Panc1 (cell line): ENCODE measurements at regions not wholly inside any gene's neighbourhood (a gene's known extent, or its start where the extent isn't known, plus 50 kb on each side); places are given as distances from the start of the nearest gene placed in this dataset.

Experiments
- ATAC-seq: fragments of 200-7000 bp; cut with Tn5 transposase; 2 replicates; pipeline ENCODE4 v1.9.1; 2020; ENCODE audit warnings: mild to moderate bottlenecking, moderate library complexity
- BruUV-seq: library from RNA; stranded (reverse); fragments of 400-500 nt; replicated peaks from 2 replicates; lab custom pipeline; 2021; lab: Mats Ljungman, UMichigan
- CTCF ChIA-PET: fragments of 300-600 bp; sonication (Branson Sonifier 250); formaldehyde crosslinking; loops from one replicate; lab custom pipeline; 2022; ENCODE audit warnings: antibody characterized with exemption; lab: Charles Lee
- POLR2A ChIA-PET: fragments of 300-600 bp; sonication (Branson Sonifier 250); formaldehyde crosslinking; loops from one replicate; lab custom pipeline; 2022; ENCODE audit warnings: antibody characterized with exemption; lab: Charles Lee
- DNase-seq: peaks from one replicate; pipeline ENCODE4 v3.0.0-alpha.2; 2010; ENCODE audit warnings: low read depth, low spot score
- H3K27ac ChIP-seq: 2 replicates; pipeline ENCODE4 v1.5.1; 2011; ENCODE audit warnings: mild to moderate bottlenecking, low read length, inconsistent platforms
- H3K27me3 ChIP-seq: fragments of 200-500 bp; sonication (Bioruptor generic); 2 replicates; pipeline ENCODE4 v1.6.0; 2014; ENCODE audit warnings: low read length, inconsistent platforms; ENCODE audit not compliant: control insufficient read depth, insufficient read depth
- H3K36me3 ChIP-seq: fragments of 200-500 bp; sonication (Bioruptor generic); 2 replicates; pipeline ENCODE4 v1.5.1; 2014; ENCODE audit warnings: inconsistent platforms, mild to moderate bottlenecking, low read length, moderate library complexity; ENCODE audit not compliant: control insufficient read depth, insufficient read depth
- H3K4me1 ChIP-seq: 2 replicates; pipeline ENCODE4 v1.5.1; 2011; ENCODE audit warnings: inconsistent platforms, mild to moderate bottlenecking, low read length, moderate library complexity; ENCODE audit not compliant: control insufficient read depth, insufficient read depth
- H3K4me3 ChIP-seq, 2 experiments: 2 replicates each; pipeline ENCODE4 v1.5.1; 2011 to 2012; ENCODE audit warnings: low read depth in 2 of 2, low read length in 2 of 2, mild to moderate bottlenecking in 2 of 2, inconsistent platforms in 1 of 2, moderate library complexity in 1 of 2
- H3K9me3 ChIP-seq: fragments of 200-500 bp; sonication (Bioruptor generic); 2 replicates; pipeline ENCODE4 v1.5.1; 2014; ENCODE audit warnings: low read depth, mild to moderate bottlenecking, inconsistent platforms, low read length, moderate library complexity; ENCODE audit not compliant: control insufficient read depth, insufficient read depth
- POLR2AphosphoS5 ChIP-seq: IDR thresholded peaks from 2 replicates; pipeline ENCODE4 v1.6.1; 2012; ENCODE audit warnings: mild to moderate bottlenecking, low read depth, low read length, moderate library complexity
- SIN3A ChIP-seq: IDR thresholded peaks from 2 replicates; pipeline ENCODE4 v1.6.1; 2012; ENCODE audit warnings: low read depth, mild to moderate bottlenecking, low read length, moderate library complexity, borderline replicate concordance; ENCODE audit not compliant: insufficient read depth
- TCF7L2 ChIP-seq: IDR thresholded peaks from 2 replicates; pipeline ENCODE4 v1.6.1; 2011; ENCODE audit warnings: mild to moderate bottlenecking, low read depth, low read length, inconsistent platforms
- in situ Hi-C: cut with HindIII; loops from 2 replicates; pipeline ENCODE4 v1.10.0; 2016; ENCODE audit warnings: low sequenced_read_pairs, low pct_unique_long_range_greater_than_20kb
- intact Hi-C: fragments of 100-400 bp; cut with micrococcal nuclease; formaldehyde crosslinking; loops from one replicate; pipeline ENCODE4 v1.10.0; 2022; ENCODE audit not compliant: unreplicated experiment
- TF ChIP-seq, protein P1 (sequence below), 2 experiments: IDR thresholded peaks; 2 replicates each; pipeline ENCODE4 v1.6.1; 2011 to 2012; ENCODE audit warnings: low read depth in 2 of 2, control low read depth in 1 of 2, low read length in 1 of 2, mild to moderate bottlenecking in 1 of 2, moderate library complexity in 1 of 2; ENCODE audit not compliant: insufficient read depth in 1 of 2
- TF ChIP-seq, protein P2 (sequence below): fragments of 450-650 bp; IDR thresholded peaks from 2 replicates; pipeline ENCODE4 v1.5.1; 2017; ENCODE audit warnings: mild to moderate bottlenecking

DNA sequence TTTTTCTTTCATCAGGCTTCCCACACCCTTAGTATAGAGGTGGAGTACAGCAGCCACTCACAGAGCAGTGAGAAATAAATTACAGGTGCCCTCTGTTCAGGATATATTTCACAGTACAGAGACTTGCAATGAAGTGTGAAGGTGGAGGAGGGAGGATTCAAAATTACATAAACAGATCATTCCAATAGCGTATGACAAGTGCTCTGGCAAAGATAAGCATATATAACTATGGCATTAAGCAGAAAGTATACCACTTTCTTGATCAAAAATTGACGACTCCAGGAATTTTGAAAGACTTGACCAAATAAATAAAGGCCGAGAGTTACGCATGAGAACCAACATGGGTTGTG lies 108.7 kb downstream of the GPX5 start:
- intact Hi-C loops = no loop called here
- ChIA-PET CTCF (no interaction called here), POLR2A (interaction anchor here (0.5 kb wide), 1 partner anchor 21 kb away, joined by 3 read pairs; no protein-coding TSS in a partner anchor)
- H3K4me3 ChIP-seq = peak overlapping the region; percentile 56 to 75
- H3K9me3 ChIP-seq = no peaks in the 10 kb centered on the region
- no peak for ATAC-seq
- BruUV-seq = no TSS peak
- H3K36me3 ChIP-seq = no peaks in the 10 kb centered on the region
- DNase-seq = no peak
- no peak overlapping the region for H3K27ac ChIP-seq
- in situ Hi-C loops = no loop called here
- H3K4me1 ChIP-seq = no peaks in the 10 kb centered on the region
- TF ChIP-seq SIN3A = no peak
- no peaks in the 10 kb centered on the region for H3K27me3 ChIP-seq

DNA sequence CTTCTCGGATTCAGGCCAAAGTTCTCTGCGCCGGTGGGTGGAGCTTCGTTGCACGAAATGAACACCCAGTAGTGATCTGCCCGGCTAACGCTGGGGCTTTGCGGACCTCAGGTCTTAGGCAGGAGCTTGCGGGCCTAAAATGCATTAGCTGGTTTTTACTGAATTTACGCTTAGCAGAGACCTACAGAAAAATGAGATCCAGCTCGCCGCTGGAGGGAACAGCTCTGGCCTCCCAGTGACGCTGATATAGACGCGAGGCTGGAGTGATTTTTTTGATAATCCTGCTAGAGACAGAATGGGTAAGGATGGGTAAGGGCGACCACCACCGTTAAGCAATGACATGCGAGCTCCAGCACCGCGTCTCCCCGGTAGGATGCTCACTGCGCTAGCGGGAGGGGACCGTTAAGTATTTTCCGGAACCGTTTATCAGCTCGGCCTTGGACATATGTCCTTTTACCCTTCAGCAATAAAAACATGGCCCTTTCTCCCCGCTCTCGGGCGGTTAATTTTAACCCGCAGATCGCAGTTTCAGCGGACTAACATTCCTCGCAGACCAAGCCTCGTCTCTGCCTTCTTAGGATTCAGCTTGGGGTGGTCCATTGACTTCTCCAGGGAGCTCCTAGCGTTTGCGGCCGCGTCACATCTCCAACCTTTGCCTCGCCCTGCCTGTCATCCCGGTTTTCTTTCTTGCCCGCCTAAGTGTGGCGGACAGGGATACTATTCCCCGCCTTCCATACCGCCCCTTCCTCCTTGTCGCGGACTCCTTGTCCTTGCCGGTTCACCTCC lies 109.3 kb downstream of the GPX5 start:
- intact Hi-C loops = no loop called here
- POLR2A ChIA-PET = no interaction called here
- Histone ChIP-seq H3K27ac (no peak overlapping the region), H3K36me3 (no peaks in the 10 kb centered on the region), H3K9me3 (no peaks in the 10 kb centered on the region), H3K27me3 (no peaks in the 10 kb centered on the region), H3K4me3 (peak overlapping the region; percentile 56 to 75), H3K4me1 (no peaks in the 10 kb centered on the region)
- ATAC-seq (peak; percentile 91), DNase-seq (no peak)
- in situ Hi-C loops = no loop called here
- no TSS peak for BruUV-seq
- CTCF ChIA-PET = no interaction called here
- TF ChIP-seq SIN3A (no peak), POLR2AphosphoS5 (no peak), TCF7L2 (no peak)
- TF ChIP-seq, protein P1, sequence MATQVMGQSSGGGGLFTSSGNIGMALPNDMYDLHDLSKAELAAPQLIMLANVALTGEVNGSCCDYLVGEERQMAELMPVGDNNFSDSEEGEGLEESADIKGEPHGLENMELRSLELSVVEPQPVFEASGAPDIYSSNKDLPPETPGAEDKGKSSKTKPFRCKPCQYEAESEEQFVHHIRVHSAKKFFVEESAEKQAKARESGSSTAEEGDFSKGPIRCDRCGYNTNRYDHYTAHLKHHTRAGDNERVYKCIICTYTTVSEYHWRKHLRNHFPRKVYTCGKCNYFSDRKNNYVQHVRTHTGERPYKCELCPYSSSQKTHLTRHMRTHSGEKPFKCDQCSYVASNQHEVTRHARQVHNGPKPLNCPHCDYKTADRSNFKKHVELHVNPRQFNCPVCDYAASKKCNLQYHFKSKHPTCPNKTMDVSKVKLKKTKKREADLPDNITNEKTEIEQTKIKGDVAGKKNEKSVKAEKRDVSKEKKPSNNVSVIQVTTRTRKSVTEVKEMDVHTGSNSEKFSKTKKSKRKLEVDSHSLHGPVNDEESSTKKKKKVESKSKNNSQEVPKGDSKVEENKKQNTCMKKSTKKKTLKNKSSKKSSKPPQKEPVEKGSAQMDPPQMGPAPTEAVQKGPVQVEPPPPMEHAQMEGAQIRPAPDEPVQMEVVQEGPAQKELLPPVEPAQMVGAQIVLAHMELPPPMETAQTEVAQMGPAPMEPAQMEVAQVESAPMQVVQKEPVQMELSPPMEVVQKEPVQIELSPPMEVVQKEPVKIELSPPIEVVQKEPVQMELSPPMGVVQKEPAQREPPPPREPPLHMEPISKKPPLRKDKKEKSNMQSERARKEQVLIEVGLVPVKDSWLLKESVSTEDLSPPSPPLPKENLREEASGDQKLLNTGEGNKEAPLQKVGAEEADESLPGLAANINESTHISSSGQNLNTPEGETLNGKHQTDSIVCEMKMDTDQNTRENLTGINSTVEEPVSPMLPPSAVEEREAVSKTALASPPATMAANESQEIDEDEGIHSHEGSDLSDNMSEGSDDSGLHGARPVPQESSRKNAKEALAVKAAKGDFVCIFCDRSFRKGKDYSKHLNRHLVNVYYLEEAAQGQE (IDR thresholded peaks at IDR 0.05; ENCODE audit: insufficient read depth in 1 of 2, low read depth in 2 of 2, low read length in 1 of 2) = no peak
- TF ChIP-seq, protein P2, sequence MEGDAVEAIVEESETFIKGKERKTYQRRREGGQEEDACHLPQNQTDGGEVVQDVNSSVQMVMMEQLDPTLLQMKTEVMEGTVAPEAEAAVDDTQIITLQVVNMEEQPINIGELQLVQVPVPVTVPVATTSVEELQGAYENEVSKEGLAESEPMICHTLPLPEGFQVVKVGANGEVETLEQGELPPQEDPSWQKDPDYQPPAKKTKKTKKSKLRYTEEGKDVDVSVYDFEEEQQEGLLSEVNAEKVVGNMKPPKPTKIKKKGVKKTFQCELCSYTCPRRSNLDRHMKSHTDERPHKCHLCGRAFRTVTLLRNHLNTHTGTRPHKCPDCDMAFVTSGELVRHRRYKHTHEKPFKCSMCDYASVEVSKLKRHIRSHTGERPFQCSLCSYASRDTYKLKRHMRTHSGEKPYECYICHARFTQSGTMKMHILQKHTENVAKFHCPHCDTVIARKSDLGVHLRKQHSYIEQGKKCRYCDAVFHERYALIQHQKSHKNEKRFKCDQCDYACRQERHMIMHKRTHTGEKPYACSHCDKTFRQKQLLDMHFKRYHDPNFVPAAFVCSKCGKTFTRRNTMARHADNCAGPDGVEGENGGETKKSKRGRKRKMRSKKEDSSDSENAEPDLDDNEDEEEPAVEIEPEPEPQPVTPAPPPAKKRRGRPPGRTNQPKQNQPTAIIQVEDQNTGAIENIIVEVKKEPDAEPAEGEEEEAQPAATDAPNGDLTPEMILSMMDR = no peak

DNA sequence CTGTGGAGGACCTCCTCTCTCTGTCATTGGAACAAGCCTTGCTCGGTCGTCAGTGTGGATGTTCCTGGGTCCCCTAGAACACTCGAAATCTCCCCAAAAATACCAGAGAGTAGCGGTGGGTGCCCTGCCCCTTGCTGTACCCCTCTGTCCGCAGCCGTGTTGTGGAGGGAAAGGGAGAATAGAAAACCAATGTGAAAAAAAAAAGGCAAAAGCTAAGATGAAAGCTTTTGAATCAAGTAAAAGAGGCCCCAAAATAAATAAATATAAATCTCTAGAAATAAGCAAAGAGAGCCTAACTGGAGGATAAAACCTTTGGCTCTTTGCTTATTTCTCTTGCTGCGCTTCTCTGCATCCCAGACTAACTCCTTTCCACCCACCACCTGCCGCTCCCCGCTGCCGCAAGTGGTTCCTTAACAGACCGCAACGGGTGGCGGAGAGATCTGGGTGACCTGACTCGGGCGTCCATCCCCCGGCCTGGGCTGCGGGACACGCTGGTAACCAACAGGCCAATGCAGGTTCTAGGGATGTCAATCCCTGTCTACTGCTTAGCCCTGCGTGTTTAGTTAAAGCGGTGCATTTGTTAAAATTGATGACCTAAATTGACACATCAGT lies 110.0 kb downstream of the GPX5 start:
- TF ChIP-seq, protein P1 (IDR thresholded peaks at IDR 0.05; ENCODE audit: insufficient read depth in 1 of 2, low read depth in 2 of 2, low read length in 1 of 2) = no peak
- TF ChIP-seq, protein P2 = no peak
- no peak for TF ChIP-seq SIN3A
- no peak for TF ChIP-seq TCF7L2
- TF ChIP-seq POLR2AphosphoS5 = no peak
- Histone ChIP-seq H3K4me1 (no peaks in the 10 kb centered on the region), H3K27ac (no peak overlapping the region), H3K27me3 (no peaks in the 10 kb centered on the region), H3K36me3 (no peaks in the 10 kb centered on the region), H3K4me3 (peak overlapping the region; percentile 56 to 75), H3K9me3 (no peaks in the 10 kb centered on the region)
- CTCF ChIA-PET = no interaction called here
- ATAC-seq = 0 out of 2 replicates have a peak, but pooled peaks have one; percentile 44
- BruUV-seq = no TSS peak
- intact Hi-C loops (no loop called here), in situ Hi-C loops (no loop called here)
- POLR2A ChIA-PET = no interaction called here
- no peak for DNase-seq
